ENCODE measurements at regions not wholly inside any gene's neighbourhood (a gene's known extent, or its start where the extent isn't known, plus 50 kb on each side); places are given as distances from the start of the nearest gene placed in this dataset.
"Not testable (repeated sequence)": the region's sequence is repeated elsewhere in the genome, so short reads cannot be mapped to it uniquely, and the experiment has no call there.

GRCh38 chr22:25281675-25282345, 62.4 kb downstream of the CRYBB2 start:
- DNase-seq, result no peak

GRCh38 chr22:25282346-25282670, 62.9 kb downstream of the CRYBB2 start:
- no peak for DNase-seq

GRCh38 chr22:25282671-25283561, 63.5 kb downstream of the CRYBB2 start:
- DNase-seq, result no peak

GRCh38 chr22:25288481-25288880, 69.0 kb downstream of the CRYBB2 start:
- not testable (repeated sequence) for DNase-seq

- DNase-seq, result not testable (repeated sequence)
Observed at GRCh38 chr22:25301912-25302311, 82.5 kb downstream of the CRYBB2 start.

- not testable (repeated sequence) for DNase-seq
Observed at GRCh38 chr22:25309586-25309985, 90.1 kb downstream of the CRYBB2 start.

- DNase-seq, result not testable (repeated sequence)
Observed at GRCh38 chr22:25311924-25312323, 92.5 kb downstream of the CRYBB2 start.

- DNase-seq, result no peak
Observed at GRCh38 chr22:25318081-25318823, 98.8 kb downstream of the CRYBB2 start.

- DNase-seq, result no peak
Observed at GRCh38 chr22:25327018-25327755, 107.7 kb downstream of the CRYBB2 start.

- DNase-seq, result no peak
Observed at GRCh38 chr22:25331050-25331449, 111.6 kb downstream of the CRYBB2 start.

GRCh38 chr22:25331911-25332310, 112.5 kb downstream of the CRYBB2 start:
- not testable (repeated sequence) for DNase-seq

- no peak for DNase-seq
Observed at GRCh38 chr22:25332386-25332785, 112.9 kb downstream of the CRYBB2 start.

- DNase-seq, result no peak
Observed at GRCh38 chr22:25334162-25334490, 114.7 kb downstream of the CRYBB2 start.

- DNase-seq, result not testable (repeated sequence)
Observed at GRCh38 chr22:25334631-25335030, 115.2 kb downstream of the CRYBB2 start.

GRCh38 chr22:25335276-25335675, 115.8 kb downstream of the CRYBB2 start:
- DNase-seq, result not testable (repeated sequence)

GRCh38 chr22:25340536-25340935, 121.1 kb downstream of the CRYBB2 start:
- not testable (repeated sequence) for DNase-seq

- DNase-seq, result not testable (repeated sequence)
Observed at GRCh38 chr22:25344366-25344765, 124.9 kb downstream of the CRYBB2 start.

GRCh38 chr22:25346859-25347751, 127.7 kb downstream of the CRYBB2 start:
- DNase-seq, result no peak

GRCh38 chr22:25347752-25348102, 128.3 kb downstream of the CRYBB2 start:
- no peak for DNase-seq

GRCh38 chr22:25348391-25348790, 129.0 kb downstream of the CRYBB2 start:
- no peak for DNase-seq

GRCh38 chr22:25348996-25349395, 129.6 kb downstream of the CRYBB2 start:
- not testable (repeated sequence) for DNase-seq

- no peak for DNase-seq
Observed at GRCh38 chr22:25350551-25350971, 131.1 kb downstream of the CRYBB2 start.

Measured in KG1 (cell line).